ENCODE measurements at regions not wholly inside any gene's neighbourhood (a gene's known extent, or its start where the extent isn't known, plus 50 kb on each side); places are given as distances from the start of the nearest gene placed in this dataset.
"Not testable (repeated sequence)": the region's sequence is repeated elsewhere in the genome, so short reads cannot be mapped to it uniquely, and the experiment has no call there.

DNA sequence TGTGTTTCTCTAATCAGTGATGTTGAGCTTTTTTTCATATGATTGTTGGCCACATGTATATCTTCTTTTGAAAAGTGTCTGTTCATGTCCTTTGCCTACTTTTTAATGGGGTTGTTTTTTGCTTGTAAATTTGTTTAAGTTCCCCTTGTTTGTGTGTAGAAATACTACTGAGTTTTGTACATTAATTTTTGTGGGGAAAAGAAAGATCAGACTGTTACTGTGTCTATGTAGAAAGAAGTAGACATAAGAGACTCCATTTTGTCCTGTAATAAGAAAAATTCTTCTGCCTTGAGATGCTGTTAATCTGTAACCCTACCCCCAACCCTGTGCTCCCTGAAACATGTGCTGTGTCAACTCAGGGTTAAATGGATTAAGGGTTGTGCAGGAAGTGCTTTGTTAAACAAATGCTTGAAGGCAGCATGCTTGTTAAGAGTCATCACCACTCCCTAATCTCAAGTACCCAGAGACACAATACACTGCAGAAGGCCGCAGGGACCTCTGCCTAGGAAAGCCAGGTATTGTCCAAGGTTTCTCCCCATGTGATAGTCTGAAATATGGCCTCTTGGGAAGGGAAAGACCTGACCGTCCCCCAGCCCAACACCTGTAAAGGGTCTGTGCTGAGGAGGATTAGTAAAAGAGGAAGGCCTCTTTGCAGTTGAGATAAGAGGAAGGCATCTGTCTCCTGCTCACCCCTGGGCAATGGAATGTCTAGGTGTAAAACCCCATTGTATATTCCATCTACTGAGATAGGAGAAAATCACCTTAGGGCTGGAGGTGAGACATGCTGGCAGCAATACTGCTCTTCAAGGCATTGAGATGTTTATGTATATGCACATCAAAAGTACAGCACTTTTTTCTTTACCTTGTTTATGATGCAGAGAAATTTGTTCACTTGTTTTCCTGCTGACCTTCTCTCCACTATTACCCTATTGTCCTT, 196.4 kb downstream of the JRKL start:
- H3K27me3 Mint-ChIP-seq; H3K27ac Mint-ChIP-seq; CTCF ChIA-PET; H3K4me1 Mint-ChIP-seq; H3K9me3 Mint-ChIP-seq (ENCODE audit: low read depth); H3K36me3 Mint-ChIP-seq; H3K4me3 Mint-ChIP-seq; ATAC-seq; DNase-seq: not testable (repeated sequence)

DNA sequence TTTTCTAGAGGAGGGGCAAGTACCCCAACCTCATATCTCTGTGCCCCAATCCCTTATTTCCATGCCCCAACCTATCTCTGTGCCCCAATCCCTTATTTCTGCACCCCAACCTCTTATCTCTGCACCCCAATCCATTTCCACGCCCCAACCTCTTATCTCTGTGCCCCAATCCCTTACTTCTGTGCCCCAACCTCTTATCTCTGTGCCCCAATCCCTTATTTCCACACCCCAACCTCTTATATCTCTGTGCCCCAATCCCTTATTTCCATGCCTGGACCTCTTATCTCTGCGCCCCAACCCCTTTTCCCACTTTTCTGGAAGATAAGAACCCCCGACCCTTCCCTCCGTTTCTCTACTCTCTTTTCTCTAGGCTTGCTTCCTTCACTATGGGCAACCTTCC, 199.0 kb downstream of the JRKL start:
- ATAC-seq; H3K27ac Mint-ChIP-seq; H3K36me3 Mint-ChIP-seq; H3K27me3 Mint-ChIP-seq; H3K9me3 Mint-ChIP-seq (ENCODE audit: low read depth); DNase-seq; H3K4me3 Mint-ChIP-seq; CTCF ChIA-PET; H3K4me1 Mint-ChIP-seq: not testable (repeated sequence)

- Mint-ChIP-seq H3K4me3 (no peak overlapping the region), H3K36me3 (no peaks in the 10 kb centered on the region), H3K27me3 (no peaks in the 10 kb centered on the region), H3K27ac (no peak overlapping the region), H3K9me3 (ENCODE audit: low read depth) (no peaks in the 10 kb centered on the region), H3K4me1 (no peaks in the 10 kb centered on the region)
- CTCF ChIA-PET, result no interaction called here
- ATAC-seq (no peak), DNase-seq (no peak)
Observed at GRCh38 chr11:96595011-96595410, 205.2 kb downstream of the JRKL start.

DNA sequence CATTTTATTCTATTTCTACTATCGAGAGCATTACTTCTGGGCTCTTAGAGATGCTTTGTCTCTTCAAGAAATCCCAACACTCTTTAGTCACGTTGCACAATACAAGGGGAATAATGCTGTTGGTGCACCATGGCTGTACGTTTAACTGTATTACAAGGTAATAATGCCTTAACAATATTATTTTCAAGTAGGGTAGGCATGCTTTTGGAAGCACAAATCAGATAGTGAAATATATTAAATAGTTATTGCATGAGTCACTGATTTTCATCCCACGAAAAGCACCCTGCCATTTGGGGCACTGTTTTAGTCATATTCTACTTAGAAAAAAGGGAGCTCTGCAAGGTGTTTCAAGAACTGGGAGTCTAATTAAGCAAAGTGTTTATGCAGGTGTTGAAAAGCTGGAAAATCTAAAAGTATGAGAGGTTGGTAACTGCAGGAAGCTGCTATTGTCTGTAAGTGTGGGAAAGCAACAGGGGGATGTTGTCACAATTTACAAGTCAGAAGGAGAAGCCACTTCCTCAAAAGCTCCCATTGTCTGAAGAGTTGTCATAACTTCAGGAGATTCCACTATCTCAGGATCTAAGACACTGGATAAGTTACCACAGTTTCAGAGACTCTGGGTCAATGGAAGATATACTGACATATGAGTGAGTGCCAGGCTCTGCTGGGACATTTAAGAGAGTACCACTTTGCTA, 218.2 kb downstream of the JRKL start:
- CTCF ChIA-PET, result no interaction called here
- DNase-seq, result no peak
- Mint-ChIP-seq H3K36me3 (no peaks in the 10 kb centered on the region), H3K4me1 (no peaks in the 10 kb centered on the region), H3K27me3 (no peaks in the 10 kb centered on the region), H3K27ac (no peak overlapping the region), H3K4me3 (no peak overlapping the region), H3K9me3 (ENCODE audit: low read depth) (no peaks in the 10 kb centered on the region)
- no peak for ATAC-seq

- Mint-ChIP-seq H3K4me3 (no peak overlapping the region), H3K9me3 (ENCODE audit: low read depth) (no peaks in the 10 kb centered on the region)
- ATAC-seq, result no peak
Observed at GRCh38 chr11:96614101-96614500, 224.3 kb downstream of the JRKL start.

DNA sequence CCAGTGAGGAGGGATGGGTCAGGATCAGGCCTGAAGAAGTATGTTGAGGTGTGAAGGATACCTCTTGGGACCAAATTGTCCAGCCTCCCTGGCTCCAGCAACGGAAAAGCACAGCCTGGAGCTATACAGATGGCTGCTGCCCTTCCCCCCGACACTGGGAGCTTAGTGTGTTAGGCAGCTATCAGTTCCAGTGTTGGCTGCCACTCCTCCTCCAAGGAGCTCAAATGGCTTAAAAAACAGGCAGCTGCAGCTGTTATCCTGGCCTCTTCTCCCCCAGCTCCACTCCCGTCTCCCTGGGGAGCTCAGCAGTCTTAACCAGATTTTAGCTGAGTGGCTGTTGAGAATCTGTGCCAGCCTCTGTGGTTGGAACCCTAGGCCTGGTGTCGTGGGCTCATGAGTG, 225.0 kb downstream of the JRKL start:
- Mint-ChIP-seq H3K36me3 (no peaks in the 10 kb centered on the region), H3K27ac (no peak overlapping the region), H3K27me3 (no peaks in the 10 kb centered on the region), H3K9me3 (ENCODE audit: low read depth) (no peaks in the 10 kb centered on the region), H3K4me3 (no peak overlapping the region), H3K4me1 (no peaks in the 10 kb centered on the region)
- ATAC-seq, result no peak
- no peak for DNase-seq
- CTCF ChIA-PET, result no interaction called here

More at GRCh38 chr11:96614101-96614500, 224.3 kb downstream of the JRKL start:
- H3K36me3 Mint-ChIP-seq, result no peaks in the 10 kb centered on the region
- no peak overlapping the region for H3K27ac Mint-ChIP-seq
- DNase-seq, result no peak
- CTCF ChIA-PET, result no interaction called here
- no peaks in the 10 kb centered on the region for H3K27me3 Mint-ChIP-seq
- no peaks in the 10 kb centered on the region for H3K4me1 Mint-ChIP-seq

DNA sequence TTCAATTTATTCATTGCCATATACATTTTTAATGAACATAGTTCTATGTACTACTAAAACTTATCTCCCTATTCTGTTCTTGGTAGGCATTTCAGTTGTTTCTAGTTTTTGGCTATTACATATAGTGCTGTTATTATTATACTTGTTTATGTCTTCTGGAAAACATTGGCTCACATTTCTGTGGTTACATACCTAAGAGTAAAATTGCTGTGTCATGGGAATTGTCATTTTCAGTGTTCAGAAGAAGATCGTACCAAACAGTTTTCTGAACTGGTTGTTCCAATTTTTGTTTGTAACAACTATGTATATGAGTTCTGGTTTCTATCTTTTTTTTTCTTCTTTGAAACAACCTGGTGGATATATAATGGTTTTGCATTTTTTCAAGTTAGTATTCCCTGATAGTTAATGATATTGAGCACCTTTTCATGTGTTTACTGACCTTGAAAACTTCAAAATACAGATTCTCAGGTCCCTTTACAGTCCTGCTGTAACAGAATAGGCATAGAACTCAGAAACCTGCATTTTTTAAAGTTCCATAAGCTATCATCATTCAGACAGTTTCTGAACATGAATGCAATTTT, 230.7 kb downstream of the JRKL start:
- Mint-ChIP-seq H3K27me3 (no peaks in the 10 kb centered on the region), H3K9me3 (ENCODE audit: low read depth) (no peaks in the 10 kb centered on the region), H3K27ac (no peak overlapping the region), H3K36me3 (no peaks in the 10 kb centered on the region), H3K4me1 (no peaks in the 10 kb centered on the region), H3K4me3 (no peak overlapping the region)
- no peak for ATAC-seq
- DNase-seq, result no peak
- CTCF ChIA-PET, result no interaction called here

GRCh38 chr11:96621161-96621560, 231.3 kb downstream of the JRKL start:
- no peaks in the 10 kb centered on the region for H3K36me3 Mint-ChIP-seq
- H3K9me3 Mint-ChIP-seq (ENCODE audit: low read depth), result no peaks in the 10 kb centered on the region
- DNase-seq (no peak), ATAC-seq (no peak)
- no peak overlapping the region for H3K27ac Mint-ChIP-seq
- H3K4me3 Mint-ChIP-seq, result no peak overlapping the region
- no peaks in the 10 kb centered on the region for H3K27me3 Mint-ChIP-seq
- H3K4me1 Mint-ChIP-seq, result no peaks in the 10 kb centered on the region
- CTCF ChIA-PET, result no interaction called here

DNA sequence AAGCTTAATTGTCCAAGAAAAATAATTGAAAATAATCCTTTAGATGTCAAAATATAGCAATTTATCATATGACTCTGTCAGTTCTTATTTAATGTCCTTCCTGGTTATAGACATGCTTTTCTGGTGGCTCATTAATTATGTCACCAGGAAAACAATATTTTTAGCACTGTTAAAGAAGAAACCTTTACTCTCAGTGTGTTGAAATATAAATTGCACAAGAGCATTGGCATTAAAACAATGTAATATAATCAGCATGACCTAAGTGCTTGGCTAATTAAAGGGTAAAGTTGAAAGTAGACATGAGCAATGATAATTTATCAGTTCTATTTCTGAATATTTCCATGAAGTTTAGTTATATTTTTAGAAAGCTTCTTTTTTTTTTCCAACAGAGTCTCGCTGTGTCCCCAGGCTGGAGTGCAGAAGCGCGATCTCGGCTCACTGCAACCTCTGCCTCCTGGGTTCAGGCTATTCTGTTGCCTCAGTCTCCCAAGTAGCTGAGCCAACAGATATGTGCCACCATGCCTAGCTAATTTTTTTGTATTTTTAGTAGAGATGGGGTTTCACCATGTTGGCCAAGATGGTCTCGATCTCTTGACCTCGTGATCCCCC, 232.3 kb downstream of the JRKL start:
- H3K36me3 Mint-ChIP-seq, result no peaks in the 10 kb centered on the region

DNA sequence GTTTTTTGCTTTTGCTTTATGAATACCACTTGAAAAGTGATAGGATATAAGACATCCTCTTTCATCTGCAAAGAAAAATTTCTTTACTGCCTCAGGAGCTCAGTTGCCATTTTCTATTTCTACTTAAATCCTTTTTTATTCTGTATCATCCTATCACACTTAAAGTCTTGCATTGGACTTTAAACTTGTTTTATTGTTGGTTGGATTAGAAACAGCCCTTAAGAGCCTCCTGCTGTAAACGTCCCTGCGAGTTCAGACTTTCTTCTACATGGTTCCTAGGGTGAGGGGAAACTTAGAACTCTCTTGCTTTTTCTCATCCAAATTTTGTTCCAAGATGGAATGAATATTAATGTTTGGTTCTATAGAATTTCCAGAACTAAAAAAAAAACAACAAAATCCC, 234.3 kb downstream of the JRKL start:
- CTCF ChIA-PET, result no interaction called here
- Mint-ChIP-seq H3K27ac (no peak overlapping the region), H3K4me1 (no peaks in the 10 kb centered on the region), H3K27me3 (no peaks in the 10 kb centered on the region), H3K4me3 (no peak overlapping the region), H3K9me3 (ENCODE audit: low read depth) (no peaks in the 10 kb centered on the region), H3K36me3 (no peaks in the 10 kb centered on the region)
- no peak for DNase-seq
- ATAC-seq, result no peak

More for the DNA sequence above, 232.3 kb downstream of the JRKL start:
- Mint-ChIP-seq H3K27me3 (no peaks in the 10 kb centered on the region), H3K4me3 (no peak overlapping the region), H3K9me3 (ENCODE audit: low read depth) (no peaks in the 10 kb centered on the region), H3K4me1 (no peaks in the 10 kb centered on the region), H3K27ac (no peak overlapping the region)
- ATAC-seq, result no peak
- CTCF ChIA-PET, result no interaction called here
- DNase-seq, result no peak

DNA sequence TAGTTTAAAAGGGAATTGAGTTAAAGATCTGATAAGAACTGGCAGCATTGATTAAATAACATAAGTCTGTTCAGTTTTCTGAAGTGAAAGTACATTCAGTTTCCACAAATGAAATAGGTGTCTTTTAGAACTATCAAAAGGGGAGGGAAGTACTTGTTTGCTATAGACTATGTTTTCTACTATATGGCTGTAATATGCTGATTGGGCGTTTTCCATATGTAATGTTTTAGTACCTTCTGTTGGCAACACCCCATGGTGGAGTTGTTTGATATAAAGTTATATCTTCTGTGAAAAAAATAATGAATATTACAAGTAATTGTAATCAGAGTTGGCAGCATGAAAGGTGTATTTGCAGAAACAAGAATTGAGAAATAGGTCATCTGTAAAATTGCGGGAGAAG, 237.6 kb downstream of the JRKL start:
- Mint-ChIP-seq H3K36me3 (no peaks in the 10 kb centered on the region), H3K27me3 (no peaks in the 10 kb centered on the region), H3K4me1 (no peaks in the 10 kb centered on the region), H3K9me3 (ENCODE audit: low read depth) (no peaks in the 10 kb centered on the region), H3K4me3 (no peak overlapping the region), H3K27ac (no peak overlapping the region)
- CTCF ChIA-PET, result no interaction called here
- DNase-seq (no peak), ATAC-seq (no peak)

GRCh38 chr11:96635655-96636054, 245.8 kb downstream of the JRKL start:
- H3K4me1 Mint-ChIP-seq, result no peaks in the 10 kb centered on the region
- H3K27me3 Mint-ChIP-seq, result no peaks in the 10 kb centered on the region
- CTCF ChIA-PET, result no interaction called here
- H3K27ac Mint-ChIP-seq, result no peak overlapping the region
- ATAC-seq (no peak), DNase-seq (no peak)
- H3K9me3 Mint-ChIP-seq (ENCODE audit: low read depth), result no peaks in the 10 kb centered on the region
- no peaks in the 10 kb centered on the region for H3K36me3 Mint-ChIP-seq
- no peak overlapping the region for H3K4me3 Mint-ChIP-seq

GRCh38 chr11:96641261-96641660, 251.4 kb downstream of the JRKL start:
- Mint-ChIP-seq H3K27me3 (no peaks in the 10 kb centered on the region), H3K36me3 (no peaks in the 10 kb centered on the region), H3K9me3 (ENCODE audit: low read depth) (peaks cover 2% of the 10 kb centered on the region), H3K4me1 (no peaks in the 10 kb centered on the region), H3K27ac (no peak overlapping the region), H3K4me3 (no peak overlapping the region)
- CTCF ChIA-PET, result no interaction called here
- no peak for DNase-seq
- no peak for ATAC-seq

DNA sequence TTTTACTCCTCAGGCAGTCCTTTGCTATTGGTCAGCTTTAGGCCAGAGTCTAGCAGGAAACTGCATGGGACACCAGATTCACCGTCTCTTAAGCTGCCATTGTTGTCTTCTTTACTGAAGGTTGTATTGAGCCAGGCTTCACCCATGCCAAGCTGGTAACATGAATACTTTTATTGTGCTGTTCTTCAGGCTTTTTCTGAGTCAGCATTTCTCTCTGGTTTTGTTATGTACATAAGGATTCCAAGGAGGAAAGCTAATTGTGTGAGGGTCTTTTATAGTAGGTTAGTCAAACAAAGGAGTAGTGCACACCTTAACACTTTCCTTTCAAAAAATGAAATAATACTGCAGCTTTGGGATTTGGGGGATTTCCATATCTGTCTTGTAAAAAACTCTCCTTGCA, 252.8 kb downstream of the JRKL start:
- DNase-seq, result no peak
- Mint-ChIP-seq H3K27me3 (no peaks in the 10 kb centered on the region), H3K36me3 (no peaks in the 10 kb centered on the region)

More for the DNA sequence above, 252.8 kb downstream of the JRKL start:
- Mint-ChIP-seq H3K27ac (no peak overlapping the region), H3K4me1 (no peaks in the 10 kb centered on the region), H3K4me3 (no peak overlapping the region), H3K9me3 (ENCODE audit: low read depth) (peaks cover 2% of the 10 kb centered on the region)
- ATAC-seq, result no peak
- CTCF ChIA-PET, result no interaction called here

Data from activated CD8-positive, alpha-beta memory T cell treated with anti-CD3 and anti-CD28 coated beads, Interleukin-2, amount 10 ng/mL, durations not matched to agents 7 days and 5 days (primary cell).